Ovary (tissue), 3 donors: ENCODE measurements at regions not wholly inside any gene's neighbourhood (a gene's known extent, or its start where the extent isn't known, plus 50 kb on each side); places are given as distances from the start of the nearest gene placed in this dataset.

ENCODE experiments used
- CTCF ChIP-seq, 3 donors: fragments of 450-650 bp in 2 of 3; fragments of 200-600 bp in 1 of 3; IDR thresholded peaks; one replicate each; pipeline versions ENCODE4 v1.5.1 to v1.8.0; 2016 to 2022; ENCODE audit warnings: antibody characterized with exemption in 3 of 3, mild to moderate bottlenecking in 1 of 3
- POLR2A ChIP-seq: fragments of 450-650 bp; IDR thresholded peaks from one replicate; pipeline ENCODE4 v1.6.1; 2017; ENCODE audit warnings: antibody characterized with exemption, mild to moderate bottlenecking, moderate library complexity
- donor health status: DM: no; HTN: no; CAD: no.

- no peak for TF ChIP-seq CTCF (IDR thresholded peaks at IDR 0.05)
- TF ChIP-seq POLR2A = no peak
Measured at GRCh38 chr4:64738240-64738639, 329.0 kb upstream of the TECRL start.
